ENCODE measurements at regions not wholly inside any gene's neighbourhood (a gene's known extent, or its start where the extent isn't known, plus 50 kb on each side); places are given as distances from the start of the nearest gene placed in this dataset.
"Not testable (repeated sequence)": the region's sequence is repeated elsewhere in the genome, so short reads cannot be mapped to it uniquely, and the experiment has no call there.

GRCh38 chr4:114447963-114448516 is 150.6 kb upstream of the UGT8 start:
- DNase-seq (ENCODE audit: low spot score): not testable (repeated sequence)

- no peak for DNase-seq (ENCODE audit: low spot score)
Measured at GRCh38 chr4:114458728-114459127, 139.9 kb upstream of the UGT8 start.

GRCh38 chr4:114464726-114465272 is 133.8 kb upstream of the UGT8 start:
- DNase-seq (ENCODE audit: low spot score): no peak

GRCh38 chr4:114465766-114466165 is 132.8 kb upstream of the UGT8 start:
- no peak for DNase-seq (ENCODE audit: low spot score)

- DNase-seq (ENCODE audit: low spot score): no peak
Measured at GRCh38 chr4:114466299-114466698, 132.3 kb upstream of the UGT8 start.

- no peak for DNase-seq (ENCODE audit: low spot score)
Measured at GRCh38 chr4:114472269-114473032, 126.2 kb upstream of the UGT8 start.

- no peak for DNase-seq (ENCODE audit: low spot score)
Measured at GRCh38 chr4:114474188-114474800, 124.3 kb upstream of the UGT8 start.

- DNase-seq (ENCODE audit: low spot score): no peak
Measured at GRCh38 chr4:114476310-114476709, 122.3 kb upstream of the UGT8 start.

GRCh38 chr4:114479595-114479994 is 119.0 kb upstream of the UGT8 start:
- DNase-seq (ENCODE audit: low spot score): no peak

- no peak for DNase-seq (ENCODE audit: low spot score)
Measured at GRCh38 chr4:114481856-114482255, 116.8 kb upstream of the UGT8 start.

- DNase-seq (ENCODE audit: low spot score): no peak
Measured at GRCh38 chr4:114487101-114487500, 111.5 kb upstream of the UGT8 start.

- DNase-seq (ENCODE audit: low spot score): no peak
Measured at GRCh38 chr4:114488301-114488982, 110.2 kb upstream of the UGT8 start.

- DNase-seq (ENCODE audit: low spot score): no peak
Measured at GRCh38 chr4:114494246-114494803, 104.3 kb upstream of the UGT8 start.

GRCh38 chr4:114495471-114495928 is 103.1 kb upstream of the UGT8 start:
- no peak for DNase-seq (ENCODE audit: low spot score)

GRCh38 chr4:114497116-114497515 is 101.5 kb upstream of the UGT8 start:
- DNase-seq (ENCODE audit: low spot score): no peak

GRCh38 chr4:114509340-114509739 is 89.3 kb upstream of the UGT8 start:
- no peak for DNase-seq (ENCODE audit: low spot score)

GRCh38 chr4:114512595-114513295 is 85.9 kb upstream of the UGT8 start:
- no peak for DNase-seq (ENCODE audit: low spot score)

GRCh38 chr4:114519368-114519767 is 79.2 kb upstream of the UGT8 start:
- DNase-seq (ENCODE audit: low spot score): no peak

GRCh38 chr4:114527170-114527569 is 71.4 kb upstream of the UGT8 start:
- no peak for DNase-seq (ENCODE audit: low spot score)

GRCh38 chr4:114527637-114528036 is 71.0 kb upstream of the UGT8 start:
- no peak for DNase-seq (ENCODE audit: low spot score)

GRCh38 chr4:114535725-114536124 is 62.9 kb upstream of the UGT8 start:
- no peak for DNase-seq (ENCODE audit: low spot score)

- DNase-seq (ENCODE audit: low spot score): no peak
Measured at GRCh38 chr4:114537352-114537751, 61.3 kb upstream of the UGT8 start.

All from HuH-7 (cell line).